ENCODE measurements at regions not wholly inside any gene's neighbourhood (a gene's known extent, or its start where the extent isn't known, plus 50 kb on each side); places are given as distances from the start of the nearest gene placed in this dataset.
A peak's percentile ranks its signal among the peaks of the same experiment; 100 is the strongest.

DNA sequence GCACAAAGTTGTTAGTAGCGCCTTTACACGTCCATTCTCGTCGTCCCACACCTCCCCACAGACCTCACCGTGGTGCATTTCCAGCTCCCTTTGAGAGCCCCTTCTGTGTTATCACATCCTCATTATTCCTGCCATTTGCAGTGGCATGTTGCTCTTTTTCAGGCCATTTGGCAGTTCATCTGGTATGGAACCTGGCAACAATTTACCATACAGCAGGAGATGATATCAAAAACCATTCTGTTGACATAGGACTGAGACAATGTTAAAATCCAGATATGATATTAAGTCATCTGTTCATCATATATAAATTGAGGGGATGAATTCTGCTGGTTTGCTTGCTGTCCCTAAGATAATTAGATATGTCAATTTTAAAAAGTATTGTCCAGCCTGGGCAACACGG lies 83.0 kb downstream of the TMEM174 start:
- no peak overlapping the region for H3K27ac ChIP-seq (ENCODE audit: low read depth, low read length)
- H3K27me3 ChIP-seq (ENCODE audit: control insufficient read depth in 1 of 2, insufficient read depth in 2 of 2, low read length in 2 of 2): peaks cover 9 to 12% of the 10 kb centered on the region in 2 donors
- peaks cover 0 to 4% of the 10 kb centered on the region in 2 donors for H3K9me3 ChIP-seq (ENCODE audit: control insufficient read depth in 1 of 2, low read length in 2 of 2)
- no peaks in the 10 kb centered on the region for H3K4me1 ChIP-seq (ENCODE audit: control insufficient read depth in 1 of 2, insufficient read depth in 2 of 2, low read length in 2 of 2)
- H3K36me3 ChIP-seq (ENCODE audit: control insufficient read depth in 1 of 2, insufficient read depth in 2 of 2, low read length in 2 of 2): no peaks in the 10 kb centered on the region
- no peak overlapping the region for H3K4me3 ChIP-seq (ENCODE audit: low read depth in 1 of 2, low read length in 2 of 2)
- no peak overlapping the region for H3K9ac ChIP-seq (ENCODE audit: low read depth in 1 of 2, low read length in 2 of 2)

DNA sequence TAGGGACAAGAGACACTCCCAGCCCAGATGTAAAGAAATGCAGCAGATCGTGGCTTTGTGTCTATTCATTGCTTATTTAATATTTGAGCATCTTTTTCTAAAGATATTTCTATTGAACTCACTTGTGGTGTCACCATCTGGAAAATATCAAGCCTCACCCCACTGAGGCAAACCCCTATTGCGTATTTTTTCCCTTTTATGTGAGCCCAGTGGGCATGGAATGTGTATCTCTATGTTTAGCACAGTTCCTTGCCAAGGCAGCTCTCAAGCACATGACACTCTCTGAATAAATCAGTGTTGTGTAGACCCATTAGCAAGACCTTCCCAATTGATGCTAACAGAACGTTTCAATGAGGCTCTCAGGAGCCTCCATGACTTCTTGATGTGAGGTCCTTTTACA lies 81.6 kb downstream of the TMEM174 start:
- H3K9ac ChIP-seq (ENCODE audit: low read depth in 1 of 2, low read length in 2 of 2): no peak overlapping the region
- H3K27ac ChIP-seq (ENCODE audit: low read depth, low read length): no peak overlapping the region
- no peak overlapping the region for H3K4me3 ChIP-seq (ENCODE audit: low read depth in 1 of 2, low read length in 2 of 2)
- peaks cover 0 to 4% of the 10 kb centered on the region in 2 donors for H3K9me3 ChIP-seq (ENCODE audit: control insufficient read depth in 1 of 2, low read length in 2 of 2)
- H3K4me1 ChIP-seq (ENCODE audit: control insufficient read depth in 1 of 2, insufficient read depth in 2 of 2, low read length in 2 of 2): no peaks in the 10 kb centered on the region
- H3K36me3 ChIP-seq (ENCODE audit: control insufficient read depth in 1 of 2, insufficient read depth in 2 of 2, low read length in 2 of 2): no peaks in the 10 kb centered on the region
- H3K27me3 ChIP-seq (ENCODE audit: control insufficient read depth in 1 of 2, insufficient read depth in 2 of 2, low read length in 2 of 2): peaks cover 8 to 21% of the 10 kb centered on the region in 2 donors

DNA sequence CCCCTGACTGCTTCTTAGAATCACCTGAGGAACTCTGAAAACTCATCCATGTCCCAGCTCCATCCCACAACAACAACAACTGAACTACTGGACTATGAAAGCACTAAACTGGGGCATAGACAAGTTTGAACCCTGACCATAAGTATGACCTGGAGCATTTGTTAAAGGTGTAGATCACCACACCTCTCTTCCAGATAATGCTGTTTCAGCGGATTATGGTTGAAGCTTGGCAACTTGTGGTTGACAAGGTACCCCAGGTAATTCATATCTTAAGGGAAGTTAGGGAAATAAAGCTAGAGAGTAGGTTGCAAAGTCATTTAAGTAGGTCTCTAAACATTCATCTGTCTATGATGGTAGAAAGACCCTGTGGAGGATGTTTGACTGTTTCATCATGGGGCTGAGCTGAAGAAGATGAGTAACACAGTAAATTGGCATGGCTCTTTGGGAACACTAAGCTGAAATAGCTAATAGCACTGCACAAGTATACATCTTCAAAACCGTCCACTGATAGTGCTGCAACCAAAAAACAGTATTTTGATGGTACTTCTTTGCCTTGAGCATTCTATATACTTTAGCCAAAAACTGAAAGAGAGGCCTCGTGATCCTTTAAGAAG lies 80.2 kb downstream of the TMEM174 start:
- H3K27me3 ChIP-seq (ENCODE audit: control insufficient read depth in 1 of 2, insufficient read depth in 2 of 2, low read length in 2 of 2): peaks cover 8 to 26% of the 10 kb centered on the region in 2 donors
- H3K9me3 ChIP-seq (ENCODE audit: control insufficient read depth in 1 of 2, low read length in 2 of 2): peaks cover 0 to 4% of the 10 kb centered on the region in 2 donors
- H3K36me3 ChIP-seq (ENCODE audit: control insufficient read depth in 1 of 2, insufficient read depth in 2 of 2, low read length in 2 of 2): no peaks in the 10 kb centered on the region
- no peaks in the 10 kb centered on the region for H3K4me1 ChIP-seq (ENCODE audit: control insufficient read depth in 1 of 2, insufficient read depth in 2 of 2, low read length in 2 of 2)
- H3K9ac ChIP-seq (ENCODE audit: low read depth in 1 of 2, low read length in 2 of 2): no peak overlapping the region
- H3K27ac ChIP-seq (ENCODE audit: low read depth, low read length): no peak overlapping the region
- no peak overlapping the region for H3K4me3 ChIP-seq (ENCODE audit: low read depth in 1 of 2, low read length in 2 of 2)

DNA sequence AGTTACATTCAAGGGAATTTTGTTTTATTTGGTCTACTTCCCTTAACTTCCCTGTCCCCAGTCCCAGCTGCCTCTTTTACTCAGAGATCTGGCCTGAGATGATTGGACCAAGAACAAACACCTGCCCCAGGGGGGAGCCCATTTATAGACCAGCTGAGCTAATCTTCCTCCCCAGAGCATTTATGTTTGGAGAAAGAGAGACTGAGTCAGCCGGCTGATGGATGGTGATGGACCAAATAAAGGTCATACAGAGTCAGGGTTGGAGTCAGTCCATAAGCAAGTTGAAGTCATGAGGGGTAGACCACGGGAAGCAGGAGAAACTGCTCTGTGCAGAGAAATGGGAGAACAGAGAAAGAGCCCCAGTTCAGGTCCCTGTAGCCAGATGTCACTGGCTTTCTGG lies 77.7 kb downstream of the TMEM174 start:
- no peaks in the 10 kb centered on the region for H3K36me3 ChIP-seq (ENCODE audit: control insufficient read depth in 1 of 2, insufficient read depth in 2 of 2, low read length in 2 of 2)
- H3K4me3 ChIP-seq (ENCODE audit: low read depth in 1 of 2, low read length in 2 of 2): no peak overlapping the region
- no peaks in the 10 kb centered on the region for H3K9me3 ChIP-seq (ENCODE audit: control insufficient read depth in 1 of 2, low read length in 2 of 2)
- peaks cover 5 to 37% of the 10 kb centered on the region in 2 donors for H3K27me3 ChIP-seq (ENCODE audit: control insufficient read depth in 1 of 2, insufficient read depth in 2 of 2, low read length in 2 of 2)
- peaks cover 0 to 5% of the 10 kb centered on the region in 2 donors for H3K4me1 ChIP-seq (ENCODE audit: control insufficient read depth in 1 of 2, insufficient read depth in 2 of 2, low read length in 2 of 2)
- no peak overlapping the region for H3K9ac ChIP-seq (ENCODE audit: low read depth in 1 of 2, low read length in 2 of 2)
- H3K27ac ChIP-seq (ENCODE audit: low read depth, low read length): no peak overlapping the region

DNA sequence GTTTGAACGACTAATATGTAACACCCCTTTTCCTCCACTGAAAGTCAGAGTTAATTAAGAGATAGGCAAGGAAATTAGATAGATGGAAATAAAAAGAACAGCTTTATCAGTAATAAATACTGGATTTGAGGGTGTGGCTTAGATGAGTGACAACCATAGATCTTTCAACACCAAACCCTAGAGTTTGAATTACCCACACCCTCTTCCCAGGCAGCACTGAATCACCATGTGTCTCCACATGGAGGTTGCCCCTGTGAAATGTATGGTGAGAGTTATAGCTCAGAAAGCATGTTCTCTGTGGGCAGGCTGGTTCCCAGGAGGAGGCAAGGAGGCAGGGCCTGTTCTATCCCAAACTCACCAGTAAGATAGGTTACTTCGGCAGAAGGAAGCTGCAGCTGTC lies 69.7 kb downstream of the TMEM174 start:
- Histone ChIP-seq H3K4me1 (ENCODE audit: control insufficient read depth in 1 of 2, insufficient read depth in 2 of 2, low read length in 2 of 2) (peaks cover 0 to 5% of the 10 kb centered on the region in 2 donors), H3K27ac (ENCODE audit: low read depth, low read length) (no peak overlapping the region), H3K36me3 (ENCODE audit: control insufficient read depth in 1 of 2, insufficient read depth in 2 of 2, low read length in 2 of 2) (no peaks in the 10 kb centered on the region), H3K27me3 (ENCODE audit: control insufficient read depth in 1 of 2, insufficient read depth in 2 of 2, low read length in 2 of 2) (peaks cover 12 to 57% of the 10 kb centered on the region in 2 donors), H3K4me3 (ENCODE audit: low read depth in 1 of 2, low read length in 2 of 2) (no peak overlapping the region), H3K9me3 (ENCODE audit: control insufficient read depth in 1 of 2, low read length in 2 of 2) (no peaks in the 10 kb centered on the region), H3K9ac (ENCODE audit: low read depth in 1 of 2, low read length in 2 of 2) (no peak overlapping the region)

DNA sequence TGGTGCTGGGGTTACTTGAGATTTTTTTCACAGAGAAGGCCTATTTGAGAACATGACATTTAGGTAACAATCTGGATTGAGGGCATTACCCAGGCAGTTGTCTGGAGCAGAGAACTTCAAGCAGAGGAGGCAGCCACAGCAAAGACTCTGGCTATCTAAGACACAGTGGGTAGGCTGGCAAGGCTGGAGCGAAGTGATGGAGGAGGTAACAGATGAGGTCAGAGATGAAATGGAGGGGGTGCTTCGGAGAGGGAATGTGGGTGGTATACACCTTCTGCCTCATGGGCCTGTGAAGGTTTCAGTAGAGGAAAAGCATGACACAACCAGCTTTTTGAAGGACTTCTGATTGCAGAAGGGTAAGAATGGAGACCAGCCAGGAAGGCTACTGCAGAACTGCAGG lies 65.9 kb downstream of the TMEM174 start:
- Histone ChIP-seq H3K9me3 (ENCODE audit: control insufficient read depth in 1 of 2, low read length in 2 of 2) (no peaks in the 10 kb centered on the region), H3K27me3 (ENCODE audit: control insufficient read depth in 1 of 2, insufficient read depth in 2 of 2, low read length in 2 of 2) (peaks cover 26 to 53% of the 10 kb centered on the region in 2 donors), H3K4me1 (ENCODE audit: control insufficient read depth in 1 of 2, insufficient read depth in 2 of 2, low read length in 2 of 2) (peaks cover 0 to 1% of the 10 kb centered on the region in 2 donors), H3K9ac (ENCODE audit: low read depth in 1 of 2, low read length in 2 of 2) (no peak overlapping the region), H3K27ac (ENCODE audit: low read depth, low read length) (no peak overlapping the region), H3K36me3 (ENCODE audit: control insufficient read depth in 1 of 2, insufficient read depth in 2 of 2, low read length in 2 of 2) (no peaks in the 10 kb centered on the region), H3K4me3 (ENCODE audit: low read depth in 1 of 2, low read length in 2 of 2) (no peak overlapping the region)

DNA sequence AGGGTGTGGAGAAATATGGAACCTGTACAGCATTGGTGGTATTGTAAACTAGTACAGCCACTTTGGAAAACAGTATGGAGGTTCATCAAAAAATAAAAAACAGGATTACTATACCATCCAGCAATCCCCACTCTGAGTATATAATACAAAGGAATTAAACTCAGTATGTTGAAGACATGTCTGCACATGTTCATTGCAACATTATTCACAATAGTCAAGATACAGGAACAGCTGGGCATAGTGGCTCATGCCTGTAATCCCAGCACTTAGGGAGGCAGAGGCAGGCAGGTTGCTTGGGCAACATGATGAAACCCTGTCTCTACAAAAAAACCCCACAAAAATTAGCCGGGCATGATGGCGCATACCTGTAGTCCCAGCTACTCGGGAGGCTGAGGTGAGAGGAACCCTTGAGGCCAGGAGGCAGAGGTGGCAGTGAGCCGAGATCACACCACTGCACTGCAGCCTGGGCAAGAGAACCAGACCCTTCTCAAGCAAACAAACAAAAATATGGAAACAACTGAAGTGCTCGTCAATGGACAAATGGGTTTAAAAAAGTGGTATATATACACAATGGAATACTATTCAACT lies 63.6 kb downstream of the TMEM174 start:
- Histone ChIP-seq H3K4me3 (ENCODE audit: low read depth in 1 of 2, low read length in 2 of 2) (no peak overlapping the region), H3K27ac (ENCODE audit: low read depth, low read length) (no peak overlapping the region), H3K9me3 (ENCODE audit: control insufficient read depth in 1 of 2, low read length in 2 of 2) (no peaks in the 10 kb centered on the region), H3K4me1 (ENCODE audit: control insufficient read depth in 1 of 2, insufficient read depth in 2 of 2, low read length in 2 of 2) (peaks cover 5 to 17% of the 10 kb centered on the region in 2 donors), H3K36me3 (ENCODE audit: control insufficient read depth in 1 of 2, insufficient read depth in 2 of 2, low read length in 2 of 2) (no peaks in the 10 kb centered on the region), H3K27me3 (ENCODE audit: control insufficient read depth in 1 of 2, insufficient read depth in 2 of 2, low read length in 2 of 2) (peaks cover 47 to 66% of the 10 kb centered on the region in 2 donors), H3K9ac (ENCODE audit: low read depth in 1 of 2, low read length in 2 of 2) (no peak overlapping the region)

DNA sequence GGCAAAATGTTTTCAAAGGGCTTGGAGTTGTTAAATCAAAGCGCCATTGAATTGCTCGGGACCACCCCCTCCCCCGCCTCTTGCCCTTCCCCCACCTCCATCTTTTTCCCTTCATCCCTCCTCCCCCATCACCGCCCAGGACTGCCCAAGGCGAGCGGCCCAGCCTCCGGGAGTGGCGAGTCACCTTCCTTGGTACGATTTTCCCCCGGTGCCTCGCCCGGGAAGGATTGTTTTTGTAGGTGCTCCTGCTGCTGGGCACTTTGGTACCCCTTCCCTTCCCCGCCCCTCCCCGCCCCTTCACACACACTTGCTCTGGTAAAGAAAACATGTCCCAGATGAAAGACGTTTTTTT lies 61.2 kb downstream of the TMEM174 start:
- Histone ChIP-seq H3K9ac (ENCODE audit: low read depth in 1 of 2, low read length in 2 of 2) (no peak overlapping the region), H3K27ac (ENCODE audit: low read depth, low read length) (no peak overlapping the region), H3K4me1 (ENCODE audit: control insufficient read depth in 1 of 2, insufficient read depth in 2 of 2, low read length in 2 of 2) (peaks cover 10 to 21% of the 10 kb centered on the region in 2 donors), H3K36me3 (ENCODE audit: control insufficient read depth in 1 of 2, insufficient read depth in 2 of 2, low read length in 2 of 2) (no peaks in the 10 kb centered on the region), H3K27me3 (ENCODE audit: control insufficient read depth in 1 of 2, insufficient read depth in 2 of 2, low read length in 2 of 2) (peaks cover 64 to 70% of the 10 kb centered on the region in 2 donors), H3K4me3 (ENCODE audit: low read depth in 1 of 2, low read length in 2 of 2) (no peak overlapping the region), H3K9me3 (ENCODE audit: control insufficient read depth in 1 of 2, low read length in 2 of 2) (no peaks in the 10 kb centered on the region)

DNA sequence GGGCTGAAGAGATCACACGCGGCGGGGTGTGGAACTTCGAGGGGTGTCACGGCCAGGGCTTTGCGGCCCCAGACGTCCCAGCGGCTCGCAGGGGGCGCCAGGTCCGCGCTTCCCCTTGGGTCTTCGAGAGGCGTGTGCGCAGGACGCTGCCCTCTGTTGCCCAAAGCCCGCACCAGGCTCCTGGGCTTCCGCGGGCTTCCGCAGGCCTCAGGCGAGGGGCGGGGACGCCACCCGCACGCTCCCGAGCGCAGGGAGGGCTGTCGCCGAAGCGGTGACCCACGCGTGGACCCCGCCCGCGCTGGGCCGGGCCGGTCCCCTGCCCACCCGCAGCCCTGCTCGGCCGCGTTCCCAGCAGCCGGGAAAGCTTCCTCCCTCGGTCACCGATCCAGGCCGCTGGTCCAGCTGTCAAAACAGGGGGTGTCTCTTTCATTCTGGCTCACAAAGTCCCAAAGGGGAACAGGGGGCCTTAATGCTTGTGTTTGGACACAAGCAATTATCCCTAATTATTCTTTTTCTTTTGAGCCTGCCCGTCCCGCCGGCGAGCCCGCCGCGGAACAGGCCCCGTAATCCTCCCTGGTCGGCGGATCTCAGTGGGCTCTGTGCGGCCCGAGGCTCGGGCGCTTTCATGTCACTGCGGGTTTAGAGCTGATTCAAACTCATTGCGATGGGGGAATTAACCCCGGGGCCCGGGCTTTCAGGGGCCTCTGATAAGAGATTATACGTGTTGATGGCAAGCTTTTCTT lies 60.6 kb downstream of the TMEM174 start:
- Histone ChIP-seq H3K27ac (ENCODE audit: low read depth, low read length) (no peak overlapping the region), H3K27me3 (ENCODE audit: control insufficient read depth in 1 of 2, insufficient read depth in 2 of 2, low read length in 2 of 2) (peaks cover 61 to 67% of the 10 kb centered on the region in 2 donors), H3K9me3 (ENCODE audit: control insufficient read depth in 1 of 2, low read length in 2 of 2) (no peaks in the 10 kb centered on the region), H3K9ac (ENCODE audit: low read depth in 1 of 2, low read length in 2 of 2) (peak overlapping the region in 1 of 2 donors; percentile 25), H3K4me1 (ENCODE audit: control insufficient read depth in 1 of 2, insufficient read depth in 2 of 2, low read length in 2 of 2) (peaks cover 10 to 21% of the 10 kb centered on the region in 2 donors), H3K36me3 (ENCODE audit: control insufficient read depth in 1 of 2, insufficient read depth in 2 of 2, low read length in 2 of 2) (no peaks in the 10 kb centered on the region), H3K4me3 (ENCODE audit: low read depth in 1 of 2, low read length in 2 of 2) (peak overlapping the region; percentile 42 to 53)

DNA sequence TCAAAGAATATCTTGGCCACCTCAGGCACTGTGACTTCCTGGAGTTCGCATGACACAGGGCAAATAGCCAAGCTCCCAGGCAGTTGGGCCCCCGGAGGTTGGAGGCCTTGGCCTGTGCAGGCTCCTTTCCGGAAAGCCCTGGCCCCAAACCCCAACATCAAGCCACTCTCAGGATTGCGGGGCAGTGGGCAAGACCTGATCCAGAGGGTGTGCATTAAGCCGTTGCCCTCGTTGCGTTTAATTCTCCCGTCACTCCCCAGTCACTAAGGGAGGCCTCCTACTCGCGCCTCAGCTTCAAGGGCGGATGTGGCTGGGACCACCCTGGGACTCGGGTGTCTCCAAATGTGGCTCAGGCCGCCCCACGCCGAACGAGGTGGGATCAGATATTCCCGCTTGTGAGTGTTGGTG lies 60.1 kb downstream of the TMEM174 start:
- Histone ChIP-seq H3K27ac (ENCODE audit: low read depth, low read length) (no peak overlapping the region), H3K36me3 (ENCODE audit: control insufficient read depth in 1 of 2, insufficient read depth in 2 of 2, low read length in 2 of 2) (no peaks in the 10 kb centered on the region), H3K9ac (ENCODE audit: low read depth in 1 of 2, low read length in 2 of 2) (peak overlapping the region in 1 of 2 donors; percentile 25), H3K9me3 (ENCODE audit: control insufficient read depth in 1 of 2, low read length in 2 of 2) (no peaks in the 10 kb centered on the region), H3K27me3 (ENCODE audit: control insufficient read depth in 1 of 2, insufficient read depth in 2 of 2, low read length in 2 of 2) (peaks cover 62 to 63% of the 10 kb centered on the region in 2 donors), H3K4me3 (ENCODE audit: low read depth in 1 of 2, low read length in 2 of 2) (peak overlapping the region; percentile 42 to 53), H3K4me1 (ENCODE audit: control insufficient read depth in 1 of 2, insufficient read depth in 2 of 2, low read length in 2 of 2) (peaks cover 10 to 21% of the 10 kb centered on the region in 2 donors)
